K562 (cell line): ENCODE measurements at regions not wholly inside any gene's neighbourhood (a gene's known extent, or its start where the extent isn't known, plus 50 kb on each side); places are given as distances from the start of the nearest gene placed in this dataset.

Experiments
- ATAC-seq: fragments of 200-7000 bp; cut with Tn5 transposase; 3 replicates; pipeline ENCODE4 v1.9.1; 2020; ENCODE audit warnings: moderate library complexity
- BruUV-seq: library from RNA; stranded (reverse); fragments of 400-500 nt; replicated peaks from 2 replicates; lab custom pipeline; 2021; lab: Mats Ljungman, UMichigan
- CTCF ChIA-PET: fragments of 300-600 bp; formaldehyde crosslinking; extraction: SDS; loops from one replicate; lab custom pipeline; 2021; ENCODE audit warnings: low intra/inter-chr PET ratio; lab: Yijun Ruan, JAX
- POLR2A ChIA-PET: fragments of 300-600, 350-650 bp; sonication (Branson Sonifier 250); formaldehyde crosslinking; extraction: SDS; loops from one replicate; lab custom pipeline; 2021; ENCODE audit warnings: antibody characterized with exemption, inconsistent platforms; lab: Yijun Ruan, JAX
- DNase-seq, 4 experiments: peaks; one replicate each; pipeline versions ENCODE4 v3.0.0 to v3.0.0-alpha.2; 2011 to 2018; ENCODE audit warnings: low spot score in 3 of 4, mixed read lengths in 3 of 4; ENCODE audit errors: extremely low read depth in 1 of 4
- FAIRE-seq: peaks from 2 replicates; lab custom pipeline; 2011; peaks lifted over from hg19 to GRCh38; lab: Jason Lieb, UNC
- H2AFZ ChIP-seq: 2 replicates; pipeline ENCODE4 v1.6.0; 2011; ENCODE audit warnings: low read depth, low read length, control low read depth, inconsistent platforms
- H3K27ac ChIP-seq: fragments of 200-600 bp; 3 replicates; pipeline ENCODE4 v1.8.0; 2011; ENCODE audit warnings: low read depth, mild to moderate bottlenecking, control low read depth, inconsistent platforms, low read length, moderate library complexity, mixed read lengths; ENCODE audit errors: extremely low read depth
- H3K27me3 ChIP-seq, 2 experiments: fragments of 300-600 bp in 1 of 2; 2 replicates in 1 of 2; 3 replicates in 1 of 2; pipeline versions ENCODE4 v1.6.0 to v1.8.0; 2011; ENCODE audit warnings: inconsistent platforms in 2 of 2, low read length in 2 of 2, mild to moderate bottlenecking in 1 of 2, mixed read lengths in 1 of 2, moderate library complexity in 1 of 2; ENCODE audit not compliant: control insufficient read depth in 2 of 2, insufficient read depth in 2 of 2
- H3K36me3 ChIP-seq: fragments of 300-600 bp; 3 replicates; pipeline ENCODE4 v1.8.0; 2011; ENCODE audit warnings: mild to moderate bottlenecking, low read length, inconsistent platforms; ENCODE audit not compliant: control insufficient read depth, insufficient read depth
- H3K4me1 ChIP-seq, 2 experiments: fragments of 200-600 bp in 1 of 2; replicated peaks in 1 of 2; 2 replicates in 1 of 2; 3 replicates in 1 of 2; pipeline versions ENCODE4 v1.5.1 to v1.8.0; 2011; ENCODE audit warnings: inconsistent platforms in 2 of 2, low read length in 2 of 2, mild to moderate bottlenecking in 1 of 2, mixed read lengths in 1 of 2, moderate library complexity in 1 of 2; ENCODE audit not compliant: control insufficient read depth in 2 of 2, insufficient read depth in 2 of 2
- H3K4me2 ChIP-seq: 2 replicates; pipeline ENCODE4 v1.6.1; 2011; ENCODE audit warnings: low read length, control low read depth, inconsistent platforms, mixed read lengths; ENCODE audit not compliant: insufficient read depth
- H3K4me3 ChIP-seq: fragments of 200-600 bp; sonication (generic), shearing (Covaris generic); 2 replicates; pipeline ENCODE4 v1.5.1; 2016; ENCODE audit warnings: control low read depth, inconsistent platforms
- H3K79me2 ChIP-seq: fragments of 200-600 bp; 3 replicates; pipeline ENCODE4 v1.8.0; 2011; ENCODE audit warnings: low read length, inconsistent platforms; ENCODE audit not compliant: control insufficient read depth, insufficient read depth
- H3K9ac ChIP-seq, 2 experiments: 2 replicates each; pipeline versions ENCODE4 v1.6.0 to v1.6.1; 2011; ENCODE audit warnings: low read depth in 2 of 2, low read length in 2 of 2, control low read depth in 1 of 2, inconsistent platforms in 1 of 2, mild to moderate bottlenecking in 1 of 2, mixed read lengths in 1 of 2; ENCODE audit not compliant: insufficient read depth in 1 of 2
- H3K9me1 ChIP-seq: one replicate; pipeline ENCODE4 v1.6.0; 2011; ENCODE audit warnings: inconsistent platforms, mild to moderate bottlenecking, low read length, moderate library complexity; ENCODE audit not compliant: control insufficient read depth, insufficient read depth
- H3K9me3 ChIP-seq: replicated peaks from 2 replicates; pipeline ENCODE4 v1.5.1; 2011; ENCODE audit warnings: low read depth, low read length, inconsistent platforms; ENCODE audit not compliant: control insufficient read depth, insufficient read depth
- H4K20me1 ChIP-seq: replicated peaks from 2 replicates; pipeline ENCODE4 v1.6.1; 2011; ENCODE audit warnings: low read length, inconsistent platforms, mixed read lengths; ENCODE audit not compliant: control insufficient read depth, insufficient read depth
- AFF4 ChIP-seq: sonication (generic); formaldehyde crosslinking; IDR thresholded peaks from 2 replicates; pipeline ENCODE4 v1.8.0; 2023; ENCODE audit warnings: mild to moderate bottlenecking, missing genetic modification reagents
- NFYB ChIP-seq: IDR thresholded peaks from 2 replicates; pipeline ENCODE4 v1.6.1; 2011; ENCODE audit warnings: mild to moderate bottlenecking, moderate library complexity; ENCODE audit not compliant: insufficient read length; ENCODE audit errors: extremely low read depth
- RBM25 ChIP-seq: fragments of 200-400 bp; formaldehyde crosslinking; IDR thresholded peaks from 2 replicates; pipeline ENCODE4 v1.6.1; 2018; ENCODE audit warnings: low read length, low read depth, moderate library complexity; ENCODE audit not compliant: severe bottlenecking
- XRCC3 ChIP-seq: fragments of 450-650 bp; IDR thresholded peaks from 2 replicates; pipeline ENCODE4 v1.6.1; 2017; ENCODE audit warnings: mild to moderate bottlenecking, moderate library complexity
- YBX1 ChIP-seq: fragments of 450-650 bp; IDR thresholded peaks from 2 replicates; pipeline ENCODE4 v1.7.1; 2016; ENCODE audit warnings: mild to moderate bottlenecking
- ZKSCAN8 ChIP-seq: fragments of 200-800 bp; sonication (Bioruptor generic); IDR thresholded peaks from 2 replicates; pipeline ENCODE4 v1.6.1; 2016; ENCODE audit warnings: missing genetic modification characterization, missing compliant biosample characterization
- ZNF146 ChIP-seq: IDR thresholded peaks from one replicate; pipeline ENCODE4 v1.6.1; 2018; ENCODE audit warnings: missing compliant biosample characterization; ENCODE audit not compliant: unreplicated experiment
- ZNF449 ChIP-seq: fragments of 250-450 bp; sonication (Bioruptor Pico); IDR thresholded peaks from 2 replicates; pipeline ENCODE4 v1.8.0; 2022; ENCODE audit warnings: moderate library complexity, mild to moderate bottlenecking, inconsistent platforms
- WGBS: fragments of 100-300 bp; shearing (Covaris generic); methylation state at CpG from one replicate; pipeline ENCODE4 v1.1.6; 2016; ENCODE audit warnings: low coverage, mixed read lengths; ENCODE audit not compliant: insufficient coverage; ENCODE audit errors: missing lambda C conversion rate; 5-methylcytosine and 5-hydroxymethylcytosine counted together
- in situ Hi-C: fragments of 300-500 bp; cut with MboI; formaldehyde crosslinking; loops from 4 replicates; pipeline ENCODE4 v1.15.0; 2018; ENCODE audit warnings: inconsistent platforms, mixed read lengths
- intact Hi-C: fragments of 100-400 bp; cut with micrococcal nuclease; formaldehyde crosslinking; loops from 2 replicates; pipeline ENCODE4 v1.14.2; 2022

- no peak for ATAC-seq
- no peaks in the 10 kb centered on the region for H3K79me2 ChIP-seq
- H3K9ac ChIP-seq: no peak overlapping the region
- no peaks in the 10 kb centered on the region for H3K9me3 ChIP-seq
- intact Hi-C loops: no loop called here
- TF ChIP-seq YBX1 (no peak), AFF4 (CRISPR knock-in tag) (no peak), ZNF449 (CRISPR knock-in tag) (no peak), ZNF146 (peak; percentile 92), XRCC3 (no peak), NFYB (no peak), ZKSCAN8 (CRISPR knock-in tag) (no peak), RBM25 (peak; percentile 71)
- TF ChIP-seq, all 486 proteins: peak for 2
- DNase-seq (no peak), FAIRE-seq (no peak)
- in situ Hi-C loops: no loop called here
- Histone ChIP-seq H2AFZ (no peak overlapping the region), H3K9me1 (no peaks in the 10 kb centered on the region), H3K4me1 (peaks cover 3 to 18% of the 10 kb centered on the region in 2 experiments; a peak in 4 of 5 replicates), H3K27ac (no peak overlapping the region), H3K4me2 (no peak overlapping the region), H4K20me1 (no peaks in the 10 kb centered on the region; the same call in 1 of the 2 replicates), H3K36me3 (no peaks in the 10 kb centered on the region), H3K27me3 (peaks cover 19 to 46% of the 10 kb centered on the region in 2 experiments; a peak in 4 of 5 replicates), H3K4me3 (no peak overlapping the region)
- no TSS peak for BruUV-seq
- whole genome bisulfite sequencing: 29% methylated on average over 8 of the region's 8 CpGs
- ChIA-PET POLR2A (no interaction called here), CTCF (no interaction called here)
These were observed 169.8 kb downstream of the IRF8 start for GRCh38 chr16:86068722-86069121.
